PC-9 (cell line): ENCODE measurements at regions not wholly inside any gene's neighbourhood (a gene's known extent, or its start where the extent isn't known, plus 50 kb on each side); places are given as distances from the start of the nearest gene placed in this dataset.

ENCODE experiments used
- BruUV-seq: library from RNA; stranded (reverse); fragments of 400-500 nt; replicated peaks from 2 replicates; lab custom pipeline; 2021; lab: Mats Ljungman, UMichigan
- CTCF ChIA-PET: fragments of 300-600 bp; sonication (Branson Sonifier 250); formaldehyde crosslinking; loops from one replicate; lab custom pipeline; 2022; ENCODE audit warnings: antibody characterized with exemption; lab: Charles Lee
- POLR2A ChIA-PET: fragments of 300-600 bp; sonication (Branson Sonifier 250); formaldehyde crosslinking; loops from one replicate; lab custom pipeline; 2022; ENCODE audit warnings: antibody characterized with exemption; ENCODE audit not compliant: unreplicated experiment; lab: Charles Lee
- DNase-seq, 2 experiments: peaks; one replicate each; pipeline versions ENCODE4 v3.0.0 to v3.0.0-alpha.2; 2015 to 2022; ENCODE audit warnings: mixed read lengths in 1 of 2
- H2AFZ ChIP-seq: fragments of 200-600 bp; sonication (generic); 2 replicates; pipeline ENCODE4 v1.8.1; 2017; ENCODE audit warnings: antibody characterized with exemption
- H3F3A ChIP-seq: fragments of 200-600 bp; sonication (generic); 2 replicates; pipeline ENCODE4 v1.8.1; 2017; ENCODE audit warnings: antibody characterized with exemption, mild to moderate bottlenecking, low read depth; ENCODE audit not compliant: insufficient read depth
- H3K27ac ChIP-seq: fragments of 200-600 bp; sonication (generic); 2 replicates; pipeline ENCODE4 v1.6.1; 2016; ENCODE audit warnings: mixed run types
- H3K27me3 ChIP-seq: fragments of 200-600 bp; sonication (generic); 2 replicates; pipeline ENCODE4 v1.6.1; 2016; ENCODE audit warnings: low read depth, mixed run types; ENCODE audit not compliant: insufficient read depth
- H3K36me3 ChIP-seq: fragments of 200-600 bp; sonication (generic); 2 replicates; pipeline ENCODE4 v1.6.1; 2016; ENCODE audit warnings: low read depth, mixed run types
- H3K4me1 ChIP-seq: fragments of 200-600 bp; sonication (generic); replicated peaks from 2 replicates; pipeline ENCODE4 v1.6.1; 2016; ENCODE audit warnings: mixed run types; ENCODE audit not compliant: insufficient read depth
- H3K4me2 ChIP-seq: fragments of 200-600 bp; sonication (generic); 2 replicates; pipeline ENCODE4 v1.6.1; 2017; ENCODE audit warnings: mixed run types
- H3K4me3 ChIP-seq: fragments of 200-600 bp; sonication (generic); 2 replicates; pipeline ENCODE4 v1.6.1; 2016; ENCODE audit warnings: mixed run types
- H3K79me2 ChIP-seq: fragments of 200-600 bp; sonication (generic); 2 replicates; pipeline ENCODE4 v1.6.1; 2017; ENCODE audit warnings: low read depth, mixed run types
- H3K9me2 ChIP-seq: fragments of 200-600 bp; sonication (generic); 2 replicates; pipeline ENCODE4 v1.8.1; 2017; ENCODE audit warnings: mild to moderate bottlenecking; ENCODE audit not compliant: insufficient read depth
- H3K9me3 ChIP-seq: fragments of 200-600 bp; sonication (generic); 2 replicates; pipeline ENCODE4 v1.8.1; 2016; ENCODE audit warnings: low read depth; ENCODE audit not compliant: insufficient read depth
- H4K20me1 ChIP-seq: fragments of 200-600 bp; sonication (generic); 2 replicates; pipeline ENCODE4 v1.8.1; 2017; ENCODE audit not compliant: insufficient read depth
- CTCF ChIP-seq: fragments of 200-600 bp; sonication (generic); conservative IDR thresholded peaks from 2 replicates; pipeline ENCODE4 v1.6.1; 2017; ENCODE audit warnings: mixed run types, antibody characterized with exemption, mild to moderate bottlenecking, moderate library complexity
- EZH2 ChIP-seq: fragments of 200-600 bp; sonication (generic); IDR thresholded peaks from 2 replicates; pipeline ENCODE4 v1.8.0; 2017; ENCODE audit warnings: antibody characterized with exemption, low read depth
- intact Hi-C: fragments of 100-400 bp; cut with micrococcal nuclease; formaldehyde crosslinking; loops from one replicate; pipeline ENCODE4 v1.10.0; 2022; ENCODE audit not compliant: unreplicated experiment

GRCh38 chr11:42344204-42344792 is 884.8 kb upstream of the LRRC4C start:
- H2AFZ ChIP-seq, result no peak overlapping the region
- no peaks in the 10 kb centered on the region for H3F3A ChIP-seq
- H3K4me1 ChIP-seq, result no peaks in the 10 kb centered on the region
- no TSS peak for BruUV-seq
- H3K79me2 ChIP-seq, result no peaks in the 10 kb centered on the region
- no peak overlapping the region for H3K27ac ChIP-seq
- no peaks in the 10 kb centered on the region for H3K36me3 ChIP-seq
- intact Hi-C loops, result no loop called here
- CTCF ChIA-PET, result no interaction called here
- peaks cover 6% of the 10 kb centered on the region; the same call in 1 of the 2 replicates for H3K27me3 ChIP-seq
- POLR2A ChIA-PET, result no interaction called here
- H3K4me2 ChIP-seq, result no peak overlapping the region
- DNase-seq, result no peak
- no peaks in the 10 kb centered on the region for H3K9me2 ChIP-seq
- H3K4me3 ChIP-seq, result no peak overlapping the region
- TF ChIP-seq EZH2, result no peak
- TF ChIP-seq CTCF, result no peak
- H4K20me1 ChIP-seq, result no peaks in the 10 kb centered on the region; the same call in 1 of the 2 replicates
- H3K9me3 ChIP-seq, result no peaks in the 10 kb centered on the region

GRCh38 chr11:42345933-42346332 is 886.5 kb upstream of the LRRC4C start:
- intact Hi-C loops, result no loop called here
- no peaks in the 10 kb centered on the region for H3K9me3 ChIP-seq
- ChIA-PET POLR2A (no interaction called here), CTCF (no interaction called here)
- no peaks in the 10 kb centered on the region for H3K36me3 ChIP-seq
- no peaks in the 10 kb centered on the region for H3F3A ChIP-seq
- H3K79me2 ChIP-seq, result no peaks in the 10 kb centered on the region
- H3K4me3 ChIP-seq, result no peak overlapping the region
- no peak overlapping the region for H3K27ac ChIP-seq
- H2AFZ ChIP-seq, result no peak overlapping the region
- H3K4me1 ChIP-seq, result no peaks in the 10 kb centered on the region
- no peaks in the 10 kb centered on the region; the same call in 1 of the 2 replicates for H4K20me1 ChIP-seq
- no peak overlapping the region for H3K4me2 ChIP-seq
- no TSS peak for BruUV-seq
- H3K9me2 ChIP-seq, result no peaks in the 10 kb centered on the region
- peaks cover 6% of the 10 kb centered on the region; the same call in 1 of the 2 replicates for H3K27me3 ChIP-seq
- no peak for TF ChIP-seq CTCF
- TF ChIP-seq EZH2, result no peak
- DNase-seq, result no peak

- no TSS peak for BruUV-seq
- Histone ChIP-seq H3K79me2 (no peaks in the 10 kb centered on the region), H3K27ac (no peak overlapping the region), H3K4me2 (no peak overlapping the region), H3F3A (no peaks in the 10 kb centered on the region), H4K20me1 (no peaks in the 10 kb centered on the region), H3K9me2 (peaks cover 5% of the 10 kb centered on the region; the same call in 1 of the 2 replicates), H3K9me3 (no peaks in the 10 kb centered on the region), H3K27me3 (no peaks in the 10 kb centered on the region), H2AFZ (no peak overlapping the region), H3K4me1 (no peaks in the 10 kb centered on the region), H3K36me3 (no peaks in the 10 kb centered on the region), H3K4me3 (no peak overlapping the region)
- TF ChIP-seq CTCF (no peak), EZH2 (no peak)
- no peak for DNase-seq
- POLR2A ChIA-PET, result no interaction called here
- CTCF ChIA-PET, result no interaction called here
- intact Hi-C loops, result no loop called here
Measured at GRCh38 chr11:42363701-42364100, 904.2 kb upstream of the LRRC4C start.
